Islet precursor cell (in vitro differentiated cells): ENCODE measurements at regions not wholly inside any gene's neighbourhood (a gene's known extent, or its start where the extent isn't known, plus 50 kb on each side); places are given as distances from the start of the nearest gene placed in this dataset.

ENCODE experiments used
- DNase-seq: peaks from one replicate; pipeline ENCODE4 v3.0.0-alpha.2; 2018

DNA sequence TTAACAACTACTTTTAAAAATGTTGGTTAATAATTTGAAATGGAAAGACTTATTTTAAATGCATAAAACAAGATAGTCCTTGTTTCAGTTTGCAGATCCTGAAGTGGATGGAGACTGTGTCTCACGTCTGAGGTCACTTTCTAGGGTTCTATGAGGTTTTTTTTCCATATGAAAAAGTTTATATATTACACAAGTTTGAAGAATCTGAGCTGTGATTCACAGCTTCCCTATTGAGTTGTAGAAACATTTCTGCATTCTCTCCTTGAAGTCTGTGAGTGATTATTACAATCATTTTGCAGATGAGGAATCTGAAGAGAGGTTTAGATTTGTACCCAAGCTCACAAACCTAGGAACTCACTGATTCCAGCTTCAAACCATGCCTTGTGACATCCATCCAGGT lies 442.5 kb upstream of the KLF4 start:
- no peak for DNase-seq

- no peak for DNase-seq
Measured at GRCh38 chr9:107931071-107931715, 441.6 kb upstream of the KLF4 start.

DNA sequence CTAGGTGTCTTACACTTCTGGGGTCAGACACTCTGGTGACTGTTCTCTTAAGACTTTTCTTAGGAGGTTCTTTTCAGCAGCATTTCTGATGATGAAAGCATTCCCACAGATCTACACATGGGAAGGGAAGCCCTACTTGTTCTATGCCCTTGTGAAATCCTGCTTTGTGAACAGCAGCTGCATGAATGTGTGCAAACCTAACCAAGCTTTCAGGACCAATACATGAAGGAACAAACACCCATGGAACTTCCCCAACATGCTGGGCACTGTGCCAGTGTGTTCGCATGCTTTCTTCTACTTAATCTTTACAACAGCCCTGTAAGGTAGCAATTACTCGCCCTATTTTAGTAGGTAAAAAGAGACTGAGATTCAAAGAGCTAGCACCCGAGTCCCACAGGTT lies 439.9 kb upstream of the KLF4 start:
- DNase-seq: no peak

GRCh38 chr9:107928701-107929371 lies 439.3 kb upstream of the KLF4 start:
- no peak for DNase-seq

DNA sequence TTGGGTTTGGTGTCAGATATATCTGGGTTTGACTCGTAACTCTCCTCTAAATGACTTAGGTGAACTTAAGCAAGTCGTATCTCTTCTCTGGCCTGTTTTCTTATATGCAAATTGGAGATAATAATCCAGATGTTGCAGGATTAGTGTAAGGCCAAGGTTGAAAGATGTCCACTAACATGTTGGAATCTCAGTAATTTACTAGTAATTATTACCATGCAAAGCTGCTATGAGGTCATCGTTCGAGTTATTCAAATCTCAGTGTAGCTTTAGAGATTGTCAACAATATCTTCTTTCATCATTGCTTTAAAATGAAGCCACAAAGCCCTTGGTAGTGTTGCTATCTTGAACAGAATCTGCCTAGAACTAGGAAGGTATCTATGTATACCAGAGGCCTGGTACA lies 437.7 kb upstream of the KLF4 start:
- no peak for DNase-seq

DNA sequence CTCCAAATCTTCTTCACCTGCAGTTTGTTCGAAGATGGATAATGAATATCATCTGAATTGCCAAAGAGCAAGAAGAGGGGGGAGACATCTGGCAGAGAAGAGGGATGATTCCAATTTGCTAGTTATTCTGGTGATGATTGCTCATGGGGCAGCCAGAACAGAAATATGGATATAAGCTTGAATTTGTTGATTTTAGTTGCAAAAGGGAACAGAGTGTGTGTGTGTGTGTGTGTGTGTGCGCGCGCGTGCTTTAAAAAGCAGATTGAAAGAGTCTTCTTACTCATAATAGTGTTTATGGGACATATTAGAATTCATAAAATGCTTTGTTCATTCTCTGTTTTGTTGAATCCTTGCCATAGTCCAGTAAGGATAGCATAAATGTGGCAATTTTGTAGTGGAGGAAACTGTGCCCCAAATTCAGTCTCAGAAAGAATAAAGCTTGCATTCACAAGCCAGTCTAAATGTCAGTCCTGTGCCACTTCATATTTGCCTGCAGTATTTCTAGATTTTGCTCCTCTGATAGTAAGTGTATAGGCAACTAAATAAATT lies 436.3 kb upstream of the KLF4 start:
- DNase-seq: no peak

DNA sequence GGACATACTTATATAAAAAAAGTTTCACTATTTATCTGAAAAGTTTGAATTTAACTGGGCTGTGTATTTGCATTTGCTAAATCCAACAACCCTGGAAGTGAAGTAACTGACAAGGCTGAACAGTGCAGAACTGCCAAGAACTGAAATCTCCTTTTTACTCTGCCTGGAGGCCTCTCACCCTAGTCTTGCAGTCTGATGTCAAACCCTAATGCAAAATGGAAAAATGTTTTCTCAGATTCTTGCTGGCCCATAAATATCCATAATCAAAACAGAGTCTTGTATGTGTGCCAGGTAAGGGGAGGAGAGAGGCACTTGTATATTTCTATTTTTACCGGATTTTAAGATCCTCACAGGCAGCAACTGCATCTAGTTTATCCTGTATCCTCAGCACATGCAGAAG lies 432.7 kb upstream of the KLF4 start:
- DNase-seq: no peak

DNA sequence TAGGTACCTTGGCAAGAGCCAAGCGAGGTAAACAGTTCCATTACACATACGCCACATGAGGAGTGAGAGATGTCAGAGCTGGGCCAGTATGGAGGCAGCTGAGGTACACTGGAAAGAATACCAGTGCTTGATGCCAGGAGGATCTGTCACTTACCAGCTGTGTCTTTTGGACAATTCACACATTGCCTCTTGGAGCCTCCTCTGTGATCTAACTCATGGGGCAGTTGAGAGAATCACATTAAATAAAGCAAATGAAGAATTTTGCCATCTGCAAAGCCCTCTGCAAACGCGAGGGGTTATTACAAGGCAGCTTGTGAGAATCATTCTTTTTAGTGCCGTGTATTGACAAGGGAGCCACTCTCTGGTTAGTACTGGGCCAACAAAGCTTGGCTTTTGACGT lies 429.7 kb upstream of the KLF4 start:
- DNase-seq: no peak

GRCh38 chr9:107918749-107919148 lies 429.2 kb upstream of the KLF4 start:
- no peak for DNase-seq

GRCh38 chr9:107914151-107914550 lies 424.6 kb upstream of the KLF4 start:
- no peak for DNase-seq

DNA sequence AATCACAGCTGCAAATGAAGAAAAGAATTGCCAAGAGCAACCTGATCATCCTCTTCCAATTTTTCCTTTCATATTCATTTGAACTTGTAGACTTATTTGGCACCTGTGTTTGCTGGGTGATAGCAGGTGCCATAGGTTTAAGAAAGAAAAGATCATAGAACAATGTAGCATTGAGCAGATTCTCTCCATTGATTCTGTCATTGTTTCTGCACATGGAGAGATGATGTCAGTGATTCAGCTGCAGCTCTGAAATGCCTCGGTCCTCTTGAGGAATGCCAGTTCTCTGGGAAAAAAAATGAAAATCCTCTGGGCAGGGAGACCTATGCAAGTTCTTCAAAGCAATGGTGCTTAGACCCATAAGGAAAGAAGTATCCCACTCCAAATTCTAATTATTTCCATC lies 418.1 kb upstream of the KLF4 start:
- no peak for DNase-seq

GRCh38 chr9:107907255-107907654 lies 417.7 kb upstream of the KLF4 start:
- DNase-seq: no peak

DNA sequence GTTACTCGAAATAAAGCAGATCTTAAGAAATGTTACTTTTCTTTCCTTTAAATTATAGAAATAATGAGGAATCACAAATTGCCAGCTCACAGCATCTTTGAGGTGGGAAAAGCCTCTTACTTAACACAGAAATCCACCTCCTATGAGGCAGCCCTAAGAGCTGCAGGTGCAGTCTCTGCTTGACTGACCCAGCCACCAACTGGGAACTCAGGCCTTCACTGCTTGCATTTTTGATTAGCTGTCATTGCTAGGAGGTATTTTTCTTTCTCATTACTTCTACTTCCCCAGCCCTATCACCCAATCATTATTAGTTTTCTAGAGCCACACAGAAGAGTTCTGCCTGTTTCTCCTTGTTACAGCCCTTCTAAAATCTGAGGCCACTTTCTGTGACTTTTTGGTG lies 416.5 kb upstream of the KLF4 start:
- no peak for DNase-seq

DNA sequence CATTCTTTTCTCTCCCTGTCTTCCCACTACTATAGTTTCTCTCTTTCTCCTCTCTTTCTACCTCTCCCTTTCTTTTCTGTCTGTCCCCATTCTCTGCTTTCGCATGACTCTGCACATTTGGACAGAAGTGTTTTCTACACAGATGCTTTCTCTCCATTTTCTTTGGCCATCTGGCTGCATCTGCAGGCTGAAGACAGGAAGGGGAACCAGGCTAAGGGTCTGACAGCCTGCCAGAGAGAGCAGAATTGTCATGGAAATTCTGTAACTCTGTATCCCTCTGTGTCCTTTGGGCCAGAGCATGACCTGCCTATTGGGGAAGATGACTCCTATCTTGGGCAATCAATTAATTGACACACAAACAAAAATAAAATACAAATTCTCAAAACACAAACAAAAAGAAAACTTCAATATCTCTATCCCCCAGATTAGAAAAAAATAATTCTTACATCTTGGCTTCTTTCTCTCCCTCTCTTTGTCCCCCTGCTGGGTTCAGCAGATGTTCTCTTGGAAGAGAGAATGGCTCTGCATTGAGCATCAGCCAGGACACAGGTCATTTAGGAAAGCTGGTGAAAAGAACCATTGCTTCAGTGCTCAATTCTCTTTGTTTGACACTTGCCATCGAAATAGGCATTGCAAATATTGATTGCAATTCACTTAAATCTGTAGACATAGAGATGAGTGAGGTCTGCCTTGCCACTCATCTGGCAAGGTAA lies 415.9 kb upstream of the KLF4 start:
- DNase-seq: no peak

DNA sequence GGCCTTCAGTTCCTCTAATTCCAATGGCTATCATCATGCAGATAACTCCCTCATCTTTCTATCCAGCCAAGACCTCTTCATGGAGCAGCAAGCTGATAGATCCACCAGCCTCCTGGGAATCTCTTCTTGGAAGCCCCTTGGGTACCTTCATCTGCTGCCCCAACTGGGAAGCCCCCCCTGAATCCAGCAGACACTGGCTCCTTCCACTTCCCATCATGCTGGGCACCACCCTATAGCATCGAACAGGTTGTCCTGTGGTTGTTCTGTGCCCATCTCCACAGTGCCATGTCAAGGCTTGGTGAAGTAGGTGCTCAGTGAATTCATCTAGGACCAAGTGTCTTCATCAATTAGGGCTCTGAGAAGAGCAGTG lies 410.4 kb upstream of the KLF4 start:
- DNase-seq: no peak

DNA sequence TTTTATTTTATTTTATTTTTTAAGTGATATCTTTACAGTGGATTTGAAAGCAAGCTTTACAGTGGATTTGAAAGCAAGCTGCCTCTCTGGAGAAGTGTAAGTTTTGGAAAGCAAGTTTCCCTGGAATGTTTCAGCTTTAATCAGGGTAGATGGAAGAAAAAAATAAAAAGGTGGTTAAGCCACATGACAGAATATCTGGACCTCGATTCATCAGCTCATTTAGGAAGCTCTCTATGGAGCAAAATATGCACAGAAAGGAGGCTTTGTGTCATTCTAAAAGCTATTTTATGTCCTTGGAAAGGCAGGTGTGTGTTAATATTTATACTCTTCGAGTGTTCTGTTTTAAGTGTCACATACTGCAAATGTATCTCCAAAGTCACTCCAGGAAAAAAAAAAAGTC lies 409.2 kb upstream of the KLF4 start:
- DNase-seq: no peak

DNA sequence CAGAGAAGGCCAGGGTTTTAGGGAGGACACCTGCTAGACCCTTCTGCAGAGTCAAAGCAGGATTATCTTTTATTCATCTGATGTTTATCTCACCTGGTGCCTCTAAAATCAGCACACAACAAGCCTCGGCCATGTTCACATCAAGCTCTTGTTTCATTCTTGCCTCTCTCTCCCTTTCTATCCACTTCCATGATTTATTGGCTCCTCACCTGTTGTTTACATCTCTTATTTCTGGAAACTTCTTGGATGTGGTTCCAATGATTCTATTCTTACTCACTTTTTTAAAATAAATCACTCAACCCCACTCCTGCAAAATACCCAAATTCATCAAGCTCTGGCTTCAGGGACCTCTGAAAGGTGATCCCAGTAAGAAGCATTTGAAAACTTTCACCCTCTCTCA lies 407.0 kb upstream of the KLF4 start:
- no peak for DNase-seq

DNA sequence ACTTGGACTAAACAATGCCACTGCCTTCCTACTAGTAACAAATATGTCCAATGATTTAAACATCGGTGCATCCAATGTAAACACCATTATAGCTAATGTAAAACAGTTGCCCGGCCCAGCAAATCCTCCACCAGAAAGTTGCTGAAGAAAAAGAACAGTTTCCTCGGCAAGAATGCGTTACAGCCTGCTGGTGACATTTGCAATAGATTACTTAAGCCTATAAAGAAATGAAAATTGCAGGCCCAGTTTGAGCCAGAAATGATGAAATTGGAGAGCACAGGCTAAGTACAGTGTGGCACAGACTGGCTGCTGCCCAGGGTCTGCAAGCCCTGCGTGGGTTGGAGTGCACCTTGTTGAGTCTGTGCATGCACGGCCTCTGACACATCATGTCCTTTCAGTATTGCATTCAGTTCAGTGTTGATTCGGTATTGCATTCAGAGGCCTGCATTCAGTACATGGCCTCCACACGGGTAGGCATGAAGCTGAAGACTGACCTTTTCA lies 406.0 kb upstream of the KLF4 start:
- DNase-seq: no peak

DNA sequence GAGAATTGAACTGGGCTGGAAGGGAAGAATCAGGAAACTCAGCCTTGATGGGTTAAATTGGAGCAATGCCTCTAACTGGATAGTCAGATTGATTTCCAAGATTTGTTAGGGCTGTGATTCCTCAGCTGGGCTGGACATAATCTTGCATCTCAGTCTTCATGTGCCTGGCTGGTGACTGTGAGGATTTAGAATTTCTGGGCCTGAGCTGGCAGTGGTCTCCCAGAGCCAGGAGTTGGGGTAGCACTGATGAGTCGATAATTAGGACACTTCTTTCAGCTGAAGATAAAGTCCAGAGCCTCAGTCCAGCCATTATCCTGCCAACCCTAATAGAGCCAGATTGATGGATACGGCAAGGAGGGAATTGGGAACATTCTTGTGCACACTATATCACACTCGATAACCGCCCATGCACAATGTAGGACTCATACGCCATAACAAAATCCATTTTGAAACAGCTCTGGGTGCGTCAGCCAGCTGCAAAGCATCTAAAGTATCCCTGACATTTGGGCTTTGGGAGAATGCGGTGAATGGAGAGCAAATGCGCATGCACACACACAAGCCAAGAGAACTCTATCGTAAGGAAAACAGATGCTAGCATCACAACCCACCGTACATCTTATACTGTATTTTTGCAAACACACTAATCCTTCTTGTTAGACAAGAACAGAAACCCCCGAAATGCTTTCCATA lies 405.1 kb upstream of the KLF4 start:
- no peak for DNase-seq

GRCh38 chr9:107890921-107891465 lies 401.4 kb upstream of the KLF4 start:
- DNase-seq: no peak

GRCh38 chr9:107888773-107889227 lies 399.2 kb upstream of the KLF4 start:
- no peak for DNase-seq

DNA sequence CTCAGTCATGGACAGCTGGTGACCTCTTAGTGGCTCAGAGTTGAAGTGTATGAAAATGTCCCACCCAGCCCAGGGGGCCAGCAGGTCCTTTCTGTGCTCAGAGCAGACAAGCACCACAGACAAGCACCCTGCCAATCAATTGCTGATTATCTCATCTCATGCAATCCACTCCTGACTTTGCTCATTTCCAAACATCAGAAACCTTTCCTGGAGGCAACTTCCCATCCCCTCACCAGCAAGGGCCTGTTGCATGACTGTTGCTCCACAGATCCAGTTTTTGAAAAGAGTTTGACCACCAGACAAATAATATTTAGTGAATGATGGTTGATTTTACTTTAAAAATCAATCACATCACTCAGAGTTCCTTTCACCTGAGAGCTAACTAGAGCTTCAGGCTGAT lies 397.3 kb upstream of the KLF4 start:
- no peak for DNase-seq
